ENCODE measurements at regions not wholly inside any gene's neighbourhood (a gene's known extent, or its start where the extent isn't known, plus 50 kb on each side); places are given as distances from the start of the nearest gene placed in this dataset.

GRCh38 chr6:15970517-15970916, 158.4 kb upstream of the MYLIP start:
- H3K4me1 Mint-ChIP-seq, result no peaks in the 10 kb centered on the region
- H2BK20ac ChIP-seq (ENCODE audit: low read depth, low read length, poor library complexity, severe bottlenecking), result no peak overlapping the region
- H2BK12ac ChIP-seq (ENCODE audit: insufficient read length, low read depth, low read length), result no peak overlapping the region

More at GRCh38 chr6:15970517-15970916, 158.4 kb upstream of the MYLIP start:
- H2AFZ ChIP-seq (ENCODE audit: low read length), result no peak overlapping the region
- H2AK5ac ChIP-seq (ENCODE audit: insufficient read length, low read length), result no peak overlapping the region
- H2BK15ac ChIP-seq (ENCODE audit: low read depth, low read length), result no peak overlapping the region
- H4K8ac ChIP-seq (replicated peaks; ENCODE audit: insufficient read length, low read depth, low read length), result no peak overlapping the region
- H3K27ac ChIP-seq (ENCODE audit: insufficient read length, low read depth, low read length), result no peak overlapping the region
- H4K5ac ChIP-seq (ENCODE audit: insufficient read length, low read depth, low read length), result no peak overlapping the region
- no peak overlapping the region for H4K91ac ChIP-seq (ENCODE audit: insufficient read length, low read depth, low read length)
- Mint-ChIP-seq H3K27me3 (ENCODE audit: low read depth) (no peaks in the 10 kb centered on the region), H3K4me3 (no peak overlapping the region), H3K36me3 (ENCODE audit: insufficient read depth in 1 of 3, low read depth in 3 of 3) (peaks cover 4 to 15% (median 4%) of the 10 kb centered on the region in 3 experiments; a peak in 6 of 7 replicates), H3K27ac (no peak overlapping the region), H3K9me3 (peaks cover 14 to 15% of the 10 kb centered on the region in 2 experiments)
- no peak overlapping the region for H3K18ac ChIP-seq (ENCODE audit: insufficient read length, low read depth, low read length)
- no peak overlapping the region for H3K4ac ChIP-seq (ENCODE audit: low read depth, low read length)
- no peak overlapping the region for H3K56ac ChIP-seq (ENCODE audit: insufficient read length, low read depth, low read length)
- no peaks in the 10 kb centered on the region for H3K79me1 ChIP-seq (ENCODE audit: insufficient read depth, low read depth, low read length, poor library complexity, severe bottlenecking)
- no peaks in the 10 kb centered on the region for H3K79me2 ChIP-seq (ENCODE audit: insufficient read depth, low read length)
- H3K4me1 ChIP-seq (ENCODE audit: insufficient read depth, low read length), result no peaks in the 10 kb centered on the region
- H4K20me1 ChIP-seq (ENCODE audit: control insufficient read depth, insufficient read depth, insufficient read length), result no peaks in the 10 kb centered on the region
- no peak overlapping the region for H3K23ac ChIP-seq (ENCODE audit: insufficient read length, low read depth, low read length)
- no CpG with 5 or more reads among the region's 3 CpGs for WGBS (ENCODE audit: extremely low coverage, insufficient read length, low lambda C conversion rate)
- TF ChIP-seq, protein P1, sequence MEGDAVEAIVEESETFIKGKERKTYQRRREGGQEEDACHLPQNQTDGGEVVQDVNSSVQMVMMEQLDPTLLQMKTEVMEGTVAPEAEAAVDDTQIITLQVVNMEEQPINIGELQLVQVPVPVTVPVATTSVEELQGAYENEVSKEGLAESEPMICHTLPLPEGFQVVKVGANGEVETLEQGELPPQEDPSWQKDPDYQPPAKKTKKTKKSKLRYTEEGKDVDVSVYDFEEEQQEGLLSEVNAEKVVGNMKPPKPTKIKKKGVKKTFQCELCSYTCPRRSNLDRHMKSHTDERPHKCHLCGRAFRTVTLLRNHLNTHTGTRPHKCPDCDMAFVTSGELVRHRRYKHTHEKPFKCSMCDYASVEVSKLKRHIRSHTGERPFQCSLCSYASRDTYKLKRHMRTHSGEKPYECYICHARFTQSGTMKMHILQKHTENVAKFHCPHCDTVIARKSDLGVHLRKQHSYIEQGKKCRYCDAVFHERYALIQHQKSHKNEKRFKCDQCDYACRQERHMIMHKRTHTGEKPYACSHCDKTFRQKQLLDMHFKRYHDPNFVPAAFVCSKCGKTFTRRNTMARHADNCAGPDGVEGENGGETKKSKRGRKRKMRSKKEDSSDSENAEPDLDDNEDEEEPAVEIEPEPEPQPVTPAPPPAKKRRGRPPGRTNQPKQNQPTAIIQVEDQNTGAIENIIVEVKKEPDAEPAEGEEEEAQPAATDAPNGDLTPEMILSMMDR (conservative IDR thresholded peaks at IDR 0.05), result no peak
- no peak overlapping the region for H3K14ac ChIP-seq (ENCODE audit: insufficient read depth, low read length)
- no peak overlapping the region for H3K9ac ChIP-seq (ENCODE audit: extremely low read depth, insufficient read length, low read length)
- no peaks in the 10 kb centered on the region for H3K23me2 ChIP-seq (ENCODE audit: insufficient read length, low read depth, low read length, poor library complexity, severe bottlenecking)
- no peaks in the 10 kb centered on the region for H3K27me3 ChIP-seq (ENCODE audit: insufficient read depth, low read length)
- no peak overlapping the region for H3K4me2 ChIP-seq (ENCODE audit: insufficient read depth, insufficient read length, low read length)
- no peak overlapping the region for H2BK120ac ChIP-seq (ENCODE audit: low read depth, low read length, poor library complexity, severe bottlenecking)
- no peak overlapping the region for H3T11ph ChIP-seq (ENCODE audit: low read length)
- no peak for DNase-seq
- no peak overlapping the region for H2BK5ac ChIP-seq (ENCODE audit: insufficient read length, low read length)
- no peaks in the 10 kb centered on the region for H3K9me3 ChIP-seq (ENCODE audit: control insufficient read depth, low read depth, low read length)
